Thyroid gland (tissue), 4 donors: ENCODE measurements at regions not wholly inside any gene's neighbourhood (a gene's known extent, or its start where the extent isn't known, plus 50 kb on each side); places are given as distances from the start of the nearest gene placed in this dataset.

Experiments
- DNase-seq, 2 donors: peaks; one replicate each; pipeline ENCODE4 v3.0.0-alpha.2; 2019
- H3K27ac ChIP-seq, 3 donors: fragments of 200-600 bp; sonication (generic); 1 replicate in 2 of 3; 2 replicates in 1 of 3; pipeline ENCODE4 v1.5.1; 2016 to 2019; ENCODE audit warnings: mild to moderate bottlenecking in 1 of 3, moderate library complexity in 1 of 3
- H3K27me3 ChIP-seq: fragments of 200-600 bp; sonication (generic); one replicate; pipeline ENCODE4 v1.5.1; 2019
- H3K36me3 ChIP-seq, 2 donors: fragments of 200-600 bp; sonication (generic); one replicate each; pipeline ENCODE4 v1.5.1; 2016 to 2019
- H3K4me1 ChIP-seq, 2 donors: fragments of 200-600 bp; sonication (generic); one replicate each; pipeline ENCODE4 v1.5.1; 2017 to 2019
- H3K4me3 ChIP-seq, 3 donors: fragments of 200-600 bp; sonication (generic); replicated peaks in 1 of 3; 1 replicate in 2 of 3; 2 replicates in 1 of 3; pipeline ENCODE4 v1.5.1; 2016; ENCODE audit warnings: mild to moderate bottlenecking in 1 of 3
- H3K9me3 ChIP-seq: fragments of 200-600 bp; sonication (generic); one replicate; pipeline ENCODE4 v1.5.1; 2017
- CTCF ChIP-seq, 6 experiments: fragments of 200-600 bp in 3 of 6; fragments of 450-650 bp in 3 of 6; sonication (generic) in 3 of 6; IDR thresholded peaks; one replicate each; pipeline ENCODE4 v1.5.1; 2016 to 2019; ENCODE audit warnings: antibody characterized with exemption in 6 of 6, mild to moderate bottlenecking in 2 of 6, inconsistent platforms in 1 of 6, moderate library complexity in 1 of 6
- POLR2A ChIP-seq, 2 donors: fragments of 450-650 bp; IDR thresholded peaks; one replicate each; pipeline ENCODE4 v1.6.1; 2017; ENCODE audit warnings: antibody characterized with exemption in 2 of 2, mild to moderate bottlenecking in 2 of 2, moderate library complexity in 1 of 2
- WGBS, 2 donors: methylation state at CpG; one replicate each; pipeline ENCODE4 v1.1.5; 2017; 5-methylcytosine and 5-hydroxymethylcytosine counted together
- intact Hi-C: fragments of 100-400 bp; cut with DNase I; formaldehyde crosslinking; loops from one replicate; pipeline ENCODE4 v1.15.1; 2023

GRCh38 chr4:122100508-122100907 is 51.6 kb upstream of the BLTP1 start:
- Histone ChIP-seq H3K9me3 (no peaks in the 10 kb centered on the region), H3K27ac (no peak overlapping the region), H3K4me1 (no peaks in the 10 kb centered on the region), H3K27me3 (no peaks in the 10 kb centered on the region), H3K4me3 (no peak overlapping the region), H3K36me3 (no peaks in the 10 kb centered on the region)
- intact Hi-C loops, result no loop called here
- no peak for DNase-seq
- TF ChIP-seq POLR2A (IDR thresholded peaks at IDR 0.05) (no peak), CTCF (IDR thresholded peaks at IDR 0.05) (no peak)
- WGBS, 2 donors, result 44 to 59% methylated on average over 2 of the region's 2 CpGs

- Histone ChIP-seq H3K4me1 (no peaks in the 10 kb centered on the region), H3K27ac (no peak overlapping the region), H3K36me3 (no peaks in the 10 kb centered on the region), H3K9me3 (no peaks in the 10 kb centered on the region), H3K27me3 (no peaks in the 10 kb centered on the region), H3K4me3 (no peak overlapping the region)
- DNase-seq, result no peak
- intact Hi-C loops, result no loop called here
- TF ChIP-seq CTCF (IDR thresholded peaks at IDR 0.05), result no peak
- TF ChIP-seq POLR2A (IDR thresholded peaks at IDR 0.05), result no peak
- WGBS, 2 donors, result 83 to 87% methylated on average over 2 of the region's 2 CpGs
Measured at GRCh38 chr4:122099896-122100295, 52.2 kb upstream of the BLTP1 start.

GRCh38 chr4:122091836-122092405 is 60.2 kb upstream of the BLTP1 start:
- Histone ChIP-seq H3K4me3 (no peak overlapping the region), H3K36me3 (no peaks in the 10 kb centered on the region), H3K27ac (no peak overlapping the region), H3K9me3 (no peaks in the 10 kb centered on the region), H3K4me1 (peaks cover under 1 to 2% of the 10 kb centered on the region in 2 donors), H3K27me3 (no peaks in the 10 kb centered on the region)
- DNase-seq, result no peak
- intact Hi-C loops, result no loop called here
- TF ChIP-seq POLR2A (IDR thresholded peaks at IDR 0.05) (no peak), CTCF (IDR thresholded peaks at IDR 0.05) (no peak)
- 63 to 81% methylated on average over 1 of the region's 1 CpG for WGBS, 2 donors

- Histone ChIP-seq H3K36me3 (no peaks in the 10 kb centered on the region), H3K27ac (no peak overlapping the region), H3K4me1 (peaks cover 6% of the 10 kb centered on the region in 2 donors), H3K4me3 (no peak overlapping the region), H3K9me3 (no peaks in the 10 kb centered on the region), H3K27me3 (no peaks in the 10 kb centered on the region)
- TF ChIP-seq CTCF (IDR thresholded peaks at IDR 0.05) (no peak), POLR2A (IDR thresholded peaks at IDR 0.05) (no peak)
- WGBS, 2 donors, result 57 to 71% methylated on average over 1 of the region's 1 CpG
- intact Hi-C loops, result no loop called here
- DNase-seq, result peak in 1 of 2 donors; percentile 6
Measured at GRCh38 chr4:122091397-122091796, 60.7 kb upstream of the BLTP1 start.

GRCh38 chr4:122090989-122091388 is 61.1 kb upstream of the BLTP1 start:
- no peak overlapping the region for H3K27ac ChIP-seq
- DNase-seq, result no peak
- H3K27me3 ChIP-seq, result no peaks in the 10 kb centered on the region
- TF ChIP-seq CTCF (IDR thresholded peaks at IDR 0.05) (no peak), POLR2A (IDR thresholded peaks at IDR 0.05) (no peak)
- intact Hi-C loops, result no loop called here
- peaks cover 6 to 8% of the 10 kb centered on the region in 2 donors for H3K4me1 ChIP-seq
- WGBS, 2 donors, result 69 to 83% methylated on average over 1 of the region's 1 CpG
- no peaks in the 10 kb centered on the region for H3K36me3 ChIP-seq
- H3K9me3 ChIP-seq, result no peaks in the 10 kb centered on the region
- no peak overlapping the region for H3K4me3 ChIP-seq
